HG02610 (cell line): ENCODE measurements at regions not wholly inside any gene's neighbourhood (a gene's known extent, or its start where the extent isn't known, plus 50 kb on each side); places are given as distances from the start of the nearest gene placed in this dataset.

Source experiments
- ATAC-seq: cut with Tn5 transposase; IDR thresholded peaks from one replicate; pipeline ENCODE4 v1.9.1; 2021; ENCODE audit warnings: mild to moderate bottlenecking, moderate library complexity; ENCODE audit not compliant: unreplicated experiment

DNA sequence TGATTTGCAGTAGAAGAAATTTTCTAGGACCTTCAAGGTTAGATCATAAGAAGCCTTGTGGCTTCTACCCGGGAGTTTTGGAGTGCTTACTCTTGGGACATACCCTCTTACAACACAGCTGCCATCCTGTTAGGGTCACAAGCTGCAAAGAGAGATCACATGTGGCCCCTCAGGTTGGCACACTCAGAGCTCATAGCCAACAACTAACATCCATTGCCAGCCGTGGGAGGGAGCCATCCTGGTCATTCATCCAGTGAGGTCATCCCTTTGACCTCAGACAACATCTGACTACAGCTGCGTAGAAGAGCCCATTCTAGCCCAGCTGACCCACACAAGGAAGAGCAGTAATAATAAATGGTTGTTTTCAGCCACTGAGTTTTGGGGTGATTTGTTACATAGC lies 76.9 kb upstream of the NABP1 start:
- no peak for ATAC-seq

DNA sequence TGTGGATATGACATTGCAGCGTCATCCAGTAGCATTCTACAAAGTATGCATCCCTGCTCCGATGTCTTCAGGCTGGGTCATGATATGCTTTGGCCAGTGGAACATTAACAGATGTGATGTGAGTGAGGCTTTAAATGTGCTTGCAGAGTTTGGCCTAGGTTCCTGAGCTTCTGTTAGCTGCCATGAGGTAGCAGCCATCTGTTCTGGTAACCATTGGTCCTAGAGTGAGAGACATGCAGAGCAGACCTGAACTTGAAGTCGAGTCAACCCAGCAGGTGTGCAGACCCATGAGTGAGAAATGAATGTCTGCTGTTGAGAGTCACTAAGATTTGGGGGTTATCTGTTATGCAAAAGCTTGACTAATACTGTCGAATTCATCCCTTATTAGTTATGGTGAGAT lies 73.8 kb upstream of the NABP1 start:
- ATAC-seq = no peak

GRCh38 chr2:191607096-191607495 lies 70.8 kb upstream of the NABP1 start:
- no peak for ATAC-seq

GRCh38 chr2:191610756-191611155 lies 67.2 kb upstream of the NABP1 start:
- ATAC-seq = no peak

- peak; percentile 92 for ATAC-seq
Observed at GRCh38 chr2:191611614-191612013, 66.3 kb upstream of the NABP1 start.

GRCh38 chr2:191612496-191612895 lies 65.4 kb upstream of the NABP1 start:
- ATAC-seq = no peak

DNA sequence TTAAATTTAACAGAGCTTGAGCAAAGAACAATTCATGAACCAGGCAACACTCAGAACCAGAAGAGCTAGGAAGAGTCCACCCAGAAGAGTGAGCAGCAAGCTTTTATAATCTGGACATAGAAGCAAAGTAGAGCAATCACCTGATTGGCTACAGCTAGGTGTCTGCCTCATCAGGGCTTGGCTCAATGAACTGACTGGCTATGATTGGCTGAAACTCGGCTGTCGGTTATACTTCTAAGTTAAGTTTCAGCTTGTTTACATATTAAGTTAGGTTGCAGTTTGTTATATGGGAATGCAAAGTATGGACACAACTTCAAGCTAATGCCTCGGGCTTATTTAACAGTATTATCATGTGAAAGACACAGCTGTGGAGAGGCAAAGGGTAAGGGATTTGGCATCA lies 63.2 kb upstream of the NABP1 start:
- ATAC-seq = no peak

GRCh38 chr2:191615596-191615995 lies 62.3 kb upstream of the NABP1 start:
- no peak for ATAC-seq

DNA sequence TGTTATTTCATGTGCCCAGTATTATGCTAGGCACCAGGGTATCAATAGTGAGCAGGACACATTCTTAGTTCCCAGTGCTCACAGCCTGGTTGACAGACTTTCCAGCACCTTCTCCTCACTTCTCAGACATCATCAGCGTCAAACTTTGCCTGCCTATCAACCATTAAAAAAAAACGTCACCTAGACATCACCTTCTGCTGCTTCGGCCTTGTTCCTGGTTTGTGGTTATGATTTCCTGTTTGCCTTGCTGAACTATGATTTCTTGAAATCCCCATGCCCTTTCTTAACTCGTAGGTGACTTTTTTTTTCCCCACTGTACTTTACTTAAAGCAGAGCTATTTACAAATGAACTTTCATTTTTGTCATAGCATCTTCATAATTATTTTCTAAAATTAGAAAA lies 60.4 kb upstream of the NABP1 start:
- peak; percentile 84 for ATAC-seq

- ATAC-seq = no peak
Observed at GRCh38 chr2:191618046-191618780, 59.7 kb upstream of the NABP1 start.

DNA sequence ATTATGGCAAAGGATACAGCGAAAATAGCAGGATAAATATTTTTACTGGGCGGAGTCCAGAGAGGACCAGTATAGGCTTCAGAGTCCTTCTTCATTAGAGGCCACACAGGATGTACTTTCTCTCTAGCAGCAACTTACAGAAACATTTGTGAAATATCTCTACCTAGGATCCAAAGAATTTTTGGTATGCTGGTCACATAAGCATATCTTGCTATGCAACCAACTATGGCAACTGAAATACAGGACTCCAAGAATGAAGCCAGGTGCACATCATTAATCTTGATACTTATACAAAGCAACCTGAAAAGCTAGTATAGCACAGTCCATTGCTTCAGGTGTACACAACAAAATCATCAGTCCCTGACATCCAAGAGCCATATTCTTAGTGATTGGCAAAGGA lies 59.1 kb upstream of the NABP1 start:
- ATAC-seq = no peak

GRCh38 chr2:191620144-191620543 lies 57.8 kb upstream of the NABP1 start:
- ATAC-seq = peak; percentile 36

DNA sequence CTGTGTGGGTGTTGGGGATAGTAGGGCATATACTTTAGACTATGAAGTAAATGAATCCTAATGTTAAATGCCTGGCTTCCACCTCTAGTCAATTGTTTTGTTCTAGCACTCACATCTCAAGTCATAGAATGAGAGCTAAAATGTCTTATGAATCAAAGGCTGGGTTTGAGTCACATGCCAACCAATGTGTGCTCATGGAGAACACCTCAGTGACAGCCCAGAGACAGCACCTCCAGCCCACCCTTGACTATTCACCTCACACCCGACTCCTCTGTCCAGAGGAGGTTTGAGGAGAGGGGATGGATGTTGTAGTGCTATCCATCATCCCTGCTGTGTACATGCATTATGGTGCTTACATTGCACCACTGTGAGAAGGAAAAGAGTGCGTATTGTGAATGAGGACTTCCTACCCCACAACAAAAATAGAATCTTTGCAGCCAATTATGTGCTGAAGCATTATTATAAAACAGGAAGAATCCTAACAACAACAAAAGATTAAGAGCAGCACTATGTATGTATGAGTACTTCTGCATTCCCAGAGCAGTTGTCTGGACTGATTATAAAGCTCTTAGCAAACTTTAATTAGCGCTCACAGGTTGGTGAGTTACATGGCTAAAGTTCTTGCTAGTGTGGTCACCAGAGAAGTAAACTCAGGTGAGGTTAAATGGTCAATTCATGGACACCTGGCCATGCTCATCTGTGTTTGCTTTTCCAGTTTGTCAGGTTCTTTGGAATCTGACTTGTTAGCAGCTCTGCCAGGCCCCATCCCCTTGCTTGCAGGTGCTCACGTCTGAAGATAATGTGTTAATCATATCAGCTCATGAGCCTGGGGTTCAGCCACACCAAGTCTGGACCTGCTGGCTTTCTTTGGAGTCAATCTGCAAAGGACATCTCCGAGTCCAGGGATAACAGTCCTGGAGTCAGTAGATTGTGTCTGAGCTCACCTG lies 55.3 kb upstream of the NABP1 start:
- ATAC-seq = peak; percentile 33

GRCh38 chr2:191625016-191625415 lies 52.9 kb upstream of the NABP1 start:
- ATAC-seq = no peak

DNA sequence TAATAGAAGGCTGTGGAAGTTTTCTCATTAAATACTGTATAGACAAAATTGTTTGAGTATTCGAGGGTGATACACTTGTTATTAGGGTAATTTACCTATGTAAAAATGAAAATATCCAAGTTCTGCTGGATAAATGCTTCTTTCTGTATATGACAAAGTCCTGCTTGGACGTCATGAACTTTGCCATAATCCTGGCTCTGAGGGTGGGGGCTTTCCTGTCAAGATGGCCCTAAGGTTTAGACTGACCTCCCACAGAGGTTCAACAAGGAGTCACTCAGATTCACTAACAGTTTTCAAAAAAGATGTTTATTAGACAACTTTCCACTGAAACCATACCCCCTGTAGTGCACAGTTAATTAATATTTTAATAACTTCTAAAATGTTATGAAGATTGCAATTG lies 52.5 kb upstream of the NABP1 start:
- ATAC-seq = no peak

DNA sequence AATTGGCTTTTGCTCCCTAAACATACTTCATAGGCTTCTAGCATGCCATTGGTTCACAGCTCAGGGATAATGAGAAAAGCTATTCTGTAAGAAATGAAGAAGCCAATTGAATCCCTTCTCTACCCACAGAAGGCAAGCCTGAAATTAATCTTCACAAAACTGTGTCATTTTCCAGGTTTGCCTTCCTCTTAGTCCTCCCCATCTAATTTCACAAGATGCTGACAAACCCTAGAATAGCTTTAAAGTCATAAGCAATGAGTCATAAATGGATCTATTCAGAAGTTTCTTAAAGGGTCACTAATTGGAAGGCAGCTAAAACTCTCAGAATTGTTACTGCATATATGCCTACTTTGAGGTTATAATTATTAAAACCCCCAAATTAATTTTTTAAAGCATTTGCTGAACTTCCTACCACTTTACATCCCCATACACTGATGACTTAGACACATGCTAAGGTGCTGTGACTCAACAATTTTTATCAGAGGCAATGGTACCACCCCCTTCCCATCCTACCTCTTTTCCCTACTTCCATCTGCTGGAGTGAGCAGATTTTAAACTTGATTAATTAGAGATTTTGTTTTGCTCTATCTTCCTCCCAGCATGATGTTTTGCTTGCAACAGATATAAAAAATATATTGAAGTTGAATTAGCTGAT lies 51.3 kb upstream of the NABP1 start:
- ATAC-seq = no peak

DNA sequence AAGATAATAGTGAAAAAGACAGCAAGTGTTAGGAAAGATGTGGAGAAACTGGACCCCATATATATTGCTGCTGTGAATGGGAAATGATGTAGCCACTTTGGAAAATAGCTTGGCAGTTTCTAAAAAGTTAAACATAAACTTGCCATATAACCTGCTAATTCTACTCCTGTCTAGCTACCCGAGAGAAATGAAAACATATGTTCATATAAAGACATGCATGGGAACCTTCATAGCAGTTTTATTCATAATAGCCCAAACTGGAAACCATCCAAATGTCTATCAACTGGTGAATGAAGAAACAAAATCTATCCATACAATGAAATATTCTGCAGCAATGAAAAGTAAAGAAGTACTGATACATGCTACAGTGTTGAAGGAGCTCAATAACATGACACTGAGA lies 50.4 kb upstream of the NABP1 start:
- no peak for ATAC-seq
